GM18505 (cell line): ENCODE measurements at regions not wholly inside any gene's neighbourhood (a gene's known extent, or its start where the extent isn't known, plus 50 kb on each side); places are given as distances from the start of the nearest gene placed in this dataset.

Experiments used
- ATAC-seq: cut with Tn5 transposase; IDR thresholded peaks from one replicate; pipeline ENCODE4 v1.9.1; 2021; ENCODE audit not compliant: unreplicated experiment
- POLR2A ChIP-seq: IDR thresholded peaks from 4 replicates; pipeline ENCODE4 v1.6.1; 2011; ENCODE audit warnings: borderline replicate concordance; ENCODE audit not compliant: insufficient read depth, insufficient read length; ENCODE audit errors: extremely low read depth

DNA sequence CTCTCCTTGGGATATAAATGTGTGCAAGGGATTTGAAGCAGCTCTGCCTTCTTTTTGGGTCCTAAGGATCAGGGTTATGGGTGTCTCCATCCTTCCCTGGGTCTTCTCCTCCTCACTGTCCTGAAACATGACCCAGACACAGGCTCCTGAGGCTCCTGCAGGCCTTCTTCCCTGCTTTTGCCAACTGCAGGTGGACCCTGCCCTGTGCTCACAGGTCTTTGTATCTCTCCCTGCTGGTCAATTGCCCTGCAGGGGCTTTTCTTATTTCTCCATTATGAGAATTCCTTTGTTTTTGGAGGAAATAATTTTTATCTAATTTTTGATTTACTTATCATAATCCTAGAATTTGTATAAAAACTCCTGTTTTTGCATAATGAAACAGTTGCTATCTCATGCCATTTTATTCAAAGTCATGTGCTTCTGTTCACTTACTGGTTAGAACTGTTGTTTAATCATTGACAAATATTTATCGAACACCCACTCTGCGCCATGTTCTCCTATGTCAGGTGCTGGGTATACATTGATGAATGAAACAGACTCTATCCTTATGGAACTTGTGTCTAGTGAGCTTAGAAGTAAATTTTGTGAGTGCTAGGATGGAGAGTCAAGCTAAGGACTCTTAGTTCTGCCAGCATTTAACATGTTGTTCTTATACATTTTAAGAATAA, 89.7 kb upstream of the TOP3B start:
- no peak for TF ChIP-seq POLR2A
- ATAC-seq, result no peak

DNA sequence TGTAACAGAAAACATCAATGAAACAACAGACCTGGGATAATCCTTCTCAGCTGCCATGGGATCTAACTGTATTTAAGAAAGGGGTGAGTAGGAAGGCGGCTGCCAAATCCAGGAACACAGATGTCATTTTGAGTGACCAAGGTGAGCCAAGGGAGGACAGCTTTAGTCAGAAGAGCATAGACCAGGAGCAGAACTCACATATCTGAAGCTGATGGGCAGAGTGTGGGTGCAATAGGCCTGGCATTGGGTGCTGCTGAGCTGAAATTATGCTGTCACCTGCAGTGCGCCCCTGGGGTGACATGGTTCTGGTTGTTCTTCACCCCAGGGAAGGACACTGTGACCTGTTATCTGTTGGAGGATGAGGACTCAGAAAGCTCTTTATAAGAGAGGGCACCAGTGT, 88.9 kb upstream of the TOP3B start:
- TF ChIP-seq POLR2A, result no peak
- ATAC-seq, result no peak

DNA sequence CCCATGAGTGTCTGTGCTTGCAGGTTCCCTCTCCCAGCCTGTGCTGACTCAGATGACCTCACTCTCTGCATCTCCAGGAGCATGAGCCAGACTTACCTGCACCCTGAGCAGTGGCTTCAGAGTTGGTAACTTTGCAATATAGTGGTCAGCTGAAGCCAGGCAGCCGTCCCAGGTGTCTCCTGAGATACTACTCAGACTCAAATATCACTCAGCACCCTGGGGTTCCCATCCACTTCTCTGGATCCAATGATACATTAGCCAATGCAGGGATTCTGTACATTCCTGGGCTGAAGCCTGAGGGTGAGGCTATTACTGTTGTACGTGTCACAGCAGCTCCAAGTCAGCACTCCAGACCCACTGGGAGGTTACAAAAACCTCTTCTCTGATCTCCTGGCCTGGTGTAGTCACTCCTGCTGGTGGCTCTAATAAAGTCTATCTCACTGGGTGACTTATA, 87.8 kb upstream of the TOP3B start:
- ATAC-seq, result no peak
- TF ChIP-seq POLR2A, result no peak

DNA sequence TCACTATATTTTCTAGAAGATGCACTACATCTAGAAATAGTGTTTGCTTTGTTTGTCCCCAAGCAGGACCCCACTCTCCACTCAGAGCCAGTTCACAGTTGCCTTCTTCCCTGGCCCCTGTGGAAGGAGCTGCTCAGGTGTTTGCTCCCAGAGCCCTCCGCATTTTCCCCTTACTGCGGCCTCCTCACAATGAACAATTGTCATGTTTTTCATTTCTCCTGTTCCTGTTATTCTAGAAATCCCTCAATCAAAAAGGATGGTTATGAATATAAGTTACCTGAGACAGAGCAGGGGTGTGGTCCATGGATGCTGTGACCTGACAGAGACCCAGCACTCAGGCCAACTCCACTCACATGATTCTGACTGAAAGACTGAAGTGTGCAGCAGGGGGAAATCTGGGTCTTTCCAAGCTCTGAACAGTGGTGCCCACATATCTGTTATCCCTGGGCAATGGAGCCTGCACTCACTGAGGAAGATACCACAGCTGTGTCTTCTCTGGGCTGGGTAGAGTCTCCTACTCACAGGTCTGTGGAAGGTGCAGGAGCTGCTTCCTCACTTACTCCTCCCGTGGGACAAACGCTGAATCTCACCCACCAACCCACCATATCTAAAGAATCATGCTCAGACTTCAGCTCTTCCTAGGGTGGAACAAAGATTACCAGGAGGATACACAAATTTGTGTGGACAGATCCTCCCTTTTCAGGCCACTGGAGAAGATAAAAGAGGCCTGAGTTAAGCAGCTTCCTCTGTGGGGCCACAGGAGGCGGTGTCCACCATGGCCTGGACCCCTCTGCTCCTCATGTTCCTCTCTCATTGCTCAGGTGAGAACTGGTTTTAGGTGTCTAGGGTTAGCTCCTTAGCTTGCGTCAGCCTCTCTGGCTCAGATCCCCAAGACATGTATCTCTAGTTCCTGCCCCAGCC, 87.1 kb upstream of the TOP3B start:
- TF ChIP-seq POLR2A, result no peak
- ATAC-seq, result no peak

DNA sequence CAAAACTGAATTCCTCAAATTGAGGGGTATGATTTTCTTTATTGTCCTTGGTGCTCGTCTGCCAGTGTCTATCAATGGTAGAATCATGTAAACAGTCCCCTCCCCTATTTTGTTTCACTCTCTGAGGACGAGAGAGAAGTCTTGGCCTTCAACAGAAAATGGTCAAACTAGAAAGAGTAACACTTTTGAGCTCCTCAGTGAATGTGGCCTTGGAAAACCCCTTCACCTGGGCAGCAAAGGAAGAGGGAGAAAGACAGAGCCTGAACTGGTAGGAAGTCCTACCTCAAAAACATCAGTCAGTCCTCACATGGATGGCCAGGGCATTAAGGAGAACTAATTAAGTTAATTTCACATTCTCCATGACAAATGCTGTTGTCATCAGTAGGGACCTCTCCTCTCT, 86.1 kb upstream of the TOP3B start:
- TF ChIP-seq POLR2A, result no peak
- no peak for ATAC-seq

DNA sequence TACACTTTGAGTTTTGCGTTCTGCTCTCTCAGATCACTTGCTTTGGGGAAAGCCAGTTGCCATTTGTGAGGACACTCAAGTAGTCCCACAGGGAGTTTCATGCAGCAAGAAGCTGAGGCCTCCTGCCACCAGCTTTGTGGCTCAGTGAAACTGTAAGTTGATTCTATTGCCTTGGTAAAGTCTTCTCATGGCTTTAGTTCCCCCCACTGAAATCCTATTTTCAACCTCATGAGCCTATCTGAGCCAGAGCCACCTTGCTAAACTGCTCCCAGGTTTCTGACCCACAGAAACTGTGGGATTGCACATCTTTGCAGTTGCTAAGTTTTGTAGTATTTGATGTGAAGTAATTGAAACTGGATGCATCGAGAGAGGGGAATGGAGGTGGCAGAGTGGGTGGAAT, 85.4 kb upstream of the TOP3B start:
- TF ChIP-seq POLR2A, result no peak
- ATAC-seq, result no peak

DNA sequence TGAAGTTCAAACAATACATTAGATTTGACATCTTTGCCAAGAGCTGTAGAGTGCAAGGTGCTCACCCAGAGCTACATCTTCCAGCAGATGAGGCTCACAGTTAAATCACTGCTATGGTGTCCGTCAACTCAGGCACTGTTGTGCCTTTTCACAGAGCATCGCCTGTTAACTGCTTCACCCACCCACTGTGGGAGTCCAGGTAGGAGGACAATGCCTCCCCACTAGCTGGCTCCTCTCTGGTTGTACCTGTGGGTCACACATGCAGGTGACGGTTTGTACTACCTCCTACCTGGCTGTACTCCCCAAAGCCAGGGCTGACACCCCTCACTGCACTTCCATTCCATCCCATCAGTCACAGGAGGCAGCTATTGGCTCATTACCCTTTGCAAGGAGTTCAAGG, 84.6 kb upstream of the TOP3B start:
- ATAC-seq, result no peak
- TF ChIP-seq POLR2A, result no peak

DNA sequence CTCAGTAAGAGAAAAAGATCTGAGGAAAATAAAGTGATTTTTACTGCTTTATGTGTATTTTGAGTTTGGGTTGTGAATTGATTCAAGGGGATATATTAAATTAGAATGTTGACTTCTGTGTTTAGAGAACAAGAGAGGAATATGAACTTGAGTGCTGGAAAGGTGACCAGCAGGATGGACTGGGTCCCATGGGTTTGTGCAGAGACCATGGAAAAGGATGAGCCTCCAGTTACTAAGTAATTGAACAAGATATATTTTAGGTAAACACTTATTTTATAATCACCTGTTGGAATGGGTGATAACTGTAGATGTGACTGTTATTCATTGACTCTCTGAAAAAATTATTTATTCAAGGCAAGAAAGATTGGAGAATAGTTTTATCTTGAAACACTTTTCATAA, 82.0 kb upstream of the TOP3B start:
- ATAC-seq, result no peak

DNA sequence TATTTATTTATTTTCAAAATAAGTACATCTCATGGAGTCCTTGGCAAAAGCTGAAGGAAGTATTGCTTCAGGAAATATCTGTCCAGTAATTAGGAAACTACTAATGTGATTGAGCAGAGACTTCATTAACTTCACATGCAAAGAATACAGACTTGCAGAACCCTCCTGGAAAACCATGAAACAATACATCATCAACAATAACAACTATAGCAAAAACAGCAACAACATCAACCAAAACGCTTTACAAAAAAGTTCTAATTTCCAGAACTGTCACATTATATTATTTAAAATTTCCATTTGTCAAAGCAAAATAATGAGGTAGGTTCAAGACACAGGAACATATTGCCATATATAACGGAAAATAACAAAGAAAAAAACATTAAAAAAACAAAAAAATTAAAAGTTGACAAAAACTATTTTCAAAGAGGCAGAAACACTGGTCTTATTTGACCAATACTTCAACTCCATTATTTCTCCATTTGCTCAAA, 79.8 kb upstream of the TOP3B start:
- no peak for TF ChIP-seq POLR2A
- no peak for ATAC-seq

More for the DNA sequence above, 82.0 kb upstream of the TOP3B start:
- TF ChIP-seq POLR2A, result no peak

DNA sequence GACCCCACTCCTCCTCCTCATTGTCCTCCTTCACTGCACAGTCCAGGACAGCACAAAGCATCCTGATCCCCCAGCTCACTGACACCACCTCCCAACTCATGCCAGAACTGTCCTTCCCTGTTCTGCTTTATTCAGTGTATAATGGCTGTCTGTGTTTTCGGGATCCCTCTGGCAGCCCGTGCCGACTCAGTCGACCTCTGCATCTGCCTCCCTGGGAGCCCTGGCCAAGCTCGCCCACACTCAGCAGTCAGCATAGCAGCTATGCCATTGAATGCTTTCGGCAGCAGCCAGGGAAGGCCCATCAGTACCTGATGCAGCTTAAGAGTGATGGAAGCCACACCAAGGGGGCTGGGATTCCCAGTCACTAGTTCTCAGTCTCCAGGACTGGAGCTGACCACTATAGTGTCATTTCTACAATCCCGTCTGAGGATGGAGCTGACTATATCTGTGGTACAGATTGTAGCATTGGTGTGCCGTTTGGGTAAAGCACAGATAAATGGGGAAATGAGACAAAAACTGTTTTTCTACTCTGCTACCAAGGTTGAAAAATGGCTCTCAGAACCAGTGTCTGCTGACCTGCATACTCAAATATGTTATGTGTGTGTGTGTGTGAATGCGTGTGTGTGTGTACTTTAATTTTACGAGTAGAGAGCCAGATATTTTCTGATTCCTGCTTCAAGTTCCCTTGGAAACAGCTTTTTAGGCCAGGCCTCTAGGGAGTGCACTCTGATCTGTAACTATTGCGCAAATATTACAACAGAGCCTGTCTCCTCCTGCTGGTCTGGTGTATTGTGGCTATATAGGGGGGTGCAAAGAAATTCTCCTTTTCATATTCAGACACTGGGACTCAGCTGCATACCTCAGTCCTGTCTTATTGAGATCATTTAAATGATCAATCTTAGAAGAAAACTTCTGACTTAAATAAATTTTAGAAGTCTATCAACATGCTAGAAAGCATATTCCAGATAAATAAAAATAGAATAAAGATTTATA, 78.8 kb upstream of the TOP3B start:
- TF ChIP-seq POLR2A, result no peak
- no peak for ATAC-seq

DNA sequence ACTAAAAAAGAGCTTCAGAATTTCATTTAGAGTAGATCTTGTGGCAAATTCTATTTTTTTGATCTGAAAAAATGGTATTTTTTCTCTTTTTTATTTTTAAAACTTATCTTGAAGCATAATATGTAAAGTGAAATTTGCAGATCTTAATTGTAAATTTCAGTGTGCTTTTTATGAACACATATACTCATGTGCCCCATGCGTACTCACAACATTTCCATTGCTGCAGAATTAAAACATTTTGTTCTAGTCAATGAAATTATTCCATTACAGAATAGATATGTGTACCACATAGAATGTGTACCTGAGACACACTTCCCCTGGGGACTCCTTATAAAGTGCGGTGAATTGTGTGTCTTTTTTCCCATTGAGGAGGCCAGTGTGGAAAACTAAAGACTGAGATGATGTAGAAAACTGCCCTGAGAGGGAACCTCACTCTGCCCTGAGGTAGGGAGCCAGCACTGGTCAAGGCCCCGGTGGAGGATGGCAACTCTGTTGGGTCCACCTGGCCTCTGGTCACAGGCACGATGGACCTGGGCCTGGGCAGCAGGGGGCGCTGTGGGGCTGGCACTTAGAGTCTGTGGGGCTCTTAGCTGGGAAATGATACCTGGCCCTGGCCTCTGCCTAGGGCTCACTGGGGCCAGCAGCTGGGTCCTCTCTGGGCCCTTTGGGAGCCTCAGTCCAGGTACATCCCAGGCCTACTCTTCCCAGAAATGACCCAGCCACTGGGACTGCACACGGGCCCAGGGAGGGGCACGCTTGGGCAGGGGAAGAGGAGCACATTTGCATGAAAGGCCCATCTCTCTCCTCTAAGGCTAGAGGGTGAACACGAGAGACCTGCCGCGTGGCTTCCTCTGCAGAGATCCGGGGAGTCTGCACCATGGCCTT, 77.9 kb upstream of the TOP3B start:
- TF ChIP-seq POLR2A, result no peak

DNA sequence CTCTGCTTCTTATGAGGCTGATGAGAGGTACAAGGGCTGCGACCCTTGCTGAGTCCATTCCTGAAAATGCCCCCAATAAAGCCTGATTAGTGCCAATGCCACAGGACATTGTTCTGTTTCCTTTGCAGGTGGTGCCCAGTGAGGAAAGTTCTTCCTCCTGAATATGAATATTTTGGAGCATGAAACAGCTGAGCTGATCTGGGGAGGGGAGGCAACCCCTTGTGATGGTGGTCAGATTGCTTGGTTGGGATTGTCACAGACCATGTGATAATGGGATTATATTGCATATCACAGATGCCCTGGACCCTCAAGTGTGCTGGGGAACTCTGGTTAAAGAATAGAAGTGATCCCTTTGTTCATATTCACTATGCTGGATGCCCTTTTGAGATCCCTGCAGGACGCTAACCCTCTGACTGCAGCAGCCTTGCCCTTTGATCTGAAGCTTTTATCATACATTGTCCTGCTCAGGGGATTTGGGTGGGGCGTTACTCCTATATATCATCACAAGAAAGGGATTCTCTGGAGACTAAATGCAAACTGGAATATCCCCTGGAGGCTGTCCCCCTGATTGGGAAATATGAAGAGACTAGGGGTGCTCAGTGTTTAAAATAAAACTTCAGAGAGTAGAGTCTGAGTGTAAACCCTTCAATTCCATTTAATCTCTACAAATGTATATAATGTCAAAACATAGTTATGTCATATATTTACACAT, 76.9 kb upstream of the TOP3B start:
- no peak for TF ChIP-seq POLR2A
- ATAC-seq, result no peak

More for the DNA sequence above, 77.9 kb upstream of the TOP3B start:
- ATAC-seq, result no peak

DNA sequence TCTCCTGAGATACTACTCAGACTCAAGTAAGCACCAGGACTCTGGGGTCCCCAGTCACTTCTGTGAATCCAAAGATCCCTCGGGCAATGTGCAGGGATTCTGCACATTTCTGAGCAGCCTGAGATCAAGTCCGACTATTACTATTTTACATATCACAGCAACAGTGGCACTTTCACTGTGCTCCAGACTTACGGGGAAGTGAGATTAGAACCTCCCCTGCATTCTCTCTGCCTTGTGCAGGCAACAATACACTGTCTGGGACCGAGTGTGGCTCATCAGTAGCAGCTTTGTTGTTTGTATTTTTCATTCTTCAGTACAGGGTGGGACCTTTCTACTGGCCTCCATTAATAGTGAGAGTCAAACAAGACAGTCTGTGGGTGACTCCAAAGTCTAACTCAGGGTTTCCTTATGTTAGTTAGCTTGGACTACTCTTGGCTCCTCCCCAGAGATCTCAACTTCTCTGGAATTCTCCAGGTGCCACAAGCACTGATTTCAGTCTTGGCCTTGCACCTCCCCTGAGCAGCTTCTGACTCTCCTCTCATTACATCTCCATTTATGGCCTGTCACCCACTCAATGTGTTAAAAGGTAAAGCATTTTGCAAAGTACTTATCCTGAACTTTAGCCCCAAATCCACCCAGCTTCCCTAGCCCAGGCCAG, 76.2 kb upstream of the TOP3B start:
- ATAC-seq, result no peak

More for the DNA sequence above, 76.2 kb upstream of the TOP3B start:
- no peak for TF ChIP-seq POLR2A
